ENCODE measurements at regions not wholly inside any gene's neighbourhood (a gene's known extent, or its start where the extent isn't known, plus 50 kb on each side); places are given as distances from the start of the nearest gene placed in this dataset.

DNA sequence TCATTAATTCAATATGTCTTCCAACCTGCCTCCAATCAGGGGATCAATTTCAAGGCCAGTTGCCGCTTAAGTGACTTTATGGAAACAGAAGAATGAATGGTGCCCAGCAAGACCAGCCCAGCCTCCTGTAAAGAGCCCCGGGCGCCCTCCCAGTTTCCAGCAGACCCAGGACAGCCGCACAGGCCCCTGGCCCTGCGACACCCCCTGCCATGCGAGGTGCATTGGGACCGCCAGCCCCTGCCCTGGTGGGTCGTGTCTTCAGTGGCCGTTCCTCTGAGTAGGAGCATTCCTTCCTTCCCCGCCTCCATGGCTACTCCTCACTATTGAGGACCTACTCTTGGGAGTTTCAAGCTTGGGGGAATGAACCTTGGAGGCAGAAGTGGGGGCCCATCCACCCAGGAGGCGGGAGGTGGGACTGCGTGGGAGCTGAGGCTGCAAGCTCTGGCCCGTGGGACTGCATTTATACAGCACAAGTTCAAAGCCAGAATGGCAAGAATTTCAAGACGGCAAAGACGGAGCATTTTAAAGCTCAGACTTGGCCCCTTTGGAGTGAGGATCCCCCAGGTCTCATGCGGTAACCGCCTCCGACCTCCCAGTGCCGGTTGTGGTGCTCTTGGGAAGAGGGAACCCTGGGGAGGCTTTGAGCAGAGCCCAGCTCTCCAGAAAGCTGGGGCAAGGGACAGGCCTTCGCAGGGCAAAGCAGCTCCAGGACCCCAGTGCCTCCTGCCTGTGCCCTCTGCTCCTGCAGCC, 73.1 kb upstream of the ACTRT2 start:
- H3K27ac ChIP-seq: no peak overlapping the region
- no peak overlapping the region for H3K9ac ChIP-seq
- no peaks in the 10 kb centered on the region for H3K27me3 ChIP-seq (ENCODE audit: control insufficient read depth, insufficient read depth, low read length)
- TF ChIP-seq, protein P1, sequence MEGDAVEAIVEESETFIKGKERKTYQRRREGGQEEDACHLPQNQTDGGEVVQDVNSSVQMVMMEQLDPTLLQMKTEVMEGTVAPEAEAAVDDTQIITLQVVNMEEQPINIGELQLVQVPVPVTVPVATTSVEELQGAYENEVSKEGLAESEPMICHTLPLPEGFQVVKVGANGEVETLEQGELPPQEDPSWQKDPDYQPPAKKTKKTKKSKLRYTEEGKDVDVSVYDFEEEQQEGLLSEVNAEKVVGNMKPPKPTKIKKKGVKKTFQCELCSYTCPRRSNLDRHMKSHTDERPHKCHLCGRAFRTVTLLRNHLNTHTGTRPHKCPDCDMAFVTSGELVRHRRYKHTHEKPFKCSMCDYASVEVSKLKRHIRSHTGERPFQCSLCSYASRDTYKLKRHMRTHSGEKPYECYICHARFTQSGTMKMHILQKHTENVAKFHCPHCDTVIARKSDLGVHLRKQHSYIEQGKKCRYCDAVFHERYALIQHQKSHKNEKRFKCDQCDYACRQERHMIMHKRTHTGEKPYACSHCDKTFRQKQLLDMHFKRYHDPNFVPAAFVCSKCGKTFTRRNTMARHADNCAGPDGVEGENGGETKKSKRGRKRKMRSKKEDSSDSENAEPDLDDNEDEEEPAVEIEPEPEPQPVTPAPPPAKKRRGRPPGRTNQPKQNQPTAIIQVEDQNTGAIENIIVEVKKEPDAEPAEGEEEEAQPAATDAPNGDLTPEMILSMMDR (IDR thresholded peaks at IDR 0.05): no peak
- no peaks in the 10 kb centered on the region for H3K79me2 ChIP-seq
- H2AFZ ChIP-seq: no peak overlapping the region
- no peaks in the 10 kb centered on the region for H3K4me1 ChIP-seq
- H3K36me3 ChIP-seq (ENCODE audit: control insufficient read depth, insufficient read depth, low read length): no peaks in the 10 kb centered on the region
- H3K4me3 ChIP-seq (ENCODE audit: low read depth, low read length): no peak overlapping the region
- H3K9me3 ChIP-seq (ENCODE audit: control insufficient read depth, low read length): no peaks in the 10 kb centered on the region
- no peak overlapping the region for H3K4me2 ChIP-seq (ENCODE audit: low read length)

DNA sequence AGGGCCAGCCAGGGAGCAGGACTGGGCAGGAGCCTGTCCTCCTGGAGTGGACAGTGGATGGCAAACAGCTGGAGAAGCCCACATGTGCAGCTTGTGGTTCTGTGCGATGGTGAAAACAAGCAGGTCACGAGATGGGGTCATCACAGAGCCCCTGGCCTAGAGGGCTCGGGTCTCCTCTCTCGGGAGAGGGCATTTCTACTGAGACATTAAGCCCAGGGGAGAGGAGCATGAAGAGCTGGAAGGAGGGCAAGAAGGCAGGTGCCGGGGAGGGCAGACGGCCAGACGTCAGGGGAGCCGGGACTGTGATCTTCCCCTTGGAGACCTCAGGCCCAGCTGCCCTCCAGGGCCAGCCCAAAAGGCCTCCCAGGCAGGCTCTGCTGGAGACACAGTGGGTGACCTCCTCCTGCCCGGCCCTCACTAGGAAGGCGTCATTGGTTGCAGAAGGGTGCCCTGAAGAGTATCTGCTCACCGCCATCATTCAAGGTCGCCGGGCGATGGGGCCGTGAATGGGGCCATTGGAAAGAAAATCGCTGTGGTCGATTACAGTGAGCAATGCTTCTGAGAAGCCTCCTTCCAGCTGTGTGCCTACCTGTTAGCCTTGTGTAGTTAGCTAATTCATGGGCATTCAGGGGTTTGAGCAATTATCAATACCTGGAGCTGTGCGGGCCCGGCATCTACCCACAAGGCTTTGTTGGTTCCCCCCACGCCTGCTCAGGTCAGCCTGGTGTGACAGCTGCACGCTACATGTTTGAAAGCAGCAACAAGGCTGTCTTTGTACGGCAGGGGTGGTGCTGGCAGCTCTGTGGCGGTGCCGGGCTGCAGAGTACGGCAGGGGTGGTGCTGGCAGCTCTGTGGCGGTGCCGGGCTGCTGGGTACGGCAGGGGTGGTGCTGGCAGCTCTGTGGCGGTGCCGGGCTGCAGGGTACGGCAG, 72.3 kb upstream of the ACTRT2 start:
- Histone ChIP-seq H3K4me2 (ENCODE audit: low read length) (no peak overlapping the region), H3K36me3 (ENCODE audit: control insufficient read depth, insufficient read depth, low read length) (no peaks in the 10 kb centered on the region), H3K4me1 (no peaks in the 10 kb centered on the region), H2AFZ (no peak overlapping the region), H3K9ac (no peak overlapping the region), H3K27me3 (ENCODE audit: control insufficient read depth, insufficient read depth, low read length) (no peaks in the 10 kb centered on the region), H3K4me3 (ENCODE audit: low read depth, low read length) (no peak overlapping the region), H3K9me3 (ENCODE audit: control insufficient read depth, low read length) (no peaks in the 10 kb centered on the region), H3K27ac (no peak overlapping the region), H3K79me2 (no peaks in the 10 kb centered on the region)
- TF ChIP-seq, protein P1 (IDR thresholded peaks at IDR 0.05): no peak

DNA sequence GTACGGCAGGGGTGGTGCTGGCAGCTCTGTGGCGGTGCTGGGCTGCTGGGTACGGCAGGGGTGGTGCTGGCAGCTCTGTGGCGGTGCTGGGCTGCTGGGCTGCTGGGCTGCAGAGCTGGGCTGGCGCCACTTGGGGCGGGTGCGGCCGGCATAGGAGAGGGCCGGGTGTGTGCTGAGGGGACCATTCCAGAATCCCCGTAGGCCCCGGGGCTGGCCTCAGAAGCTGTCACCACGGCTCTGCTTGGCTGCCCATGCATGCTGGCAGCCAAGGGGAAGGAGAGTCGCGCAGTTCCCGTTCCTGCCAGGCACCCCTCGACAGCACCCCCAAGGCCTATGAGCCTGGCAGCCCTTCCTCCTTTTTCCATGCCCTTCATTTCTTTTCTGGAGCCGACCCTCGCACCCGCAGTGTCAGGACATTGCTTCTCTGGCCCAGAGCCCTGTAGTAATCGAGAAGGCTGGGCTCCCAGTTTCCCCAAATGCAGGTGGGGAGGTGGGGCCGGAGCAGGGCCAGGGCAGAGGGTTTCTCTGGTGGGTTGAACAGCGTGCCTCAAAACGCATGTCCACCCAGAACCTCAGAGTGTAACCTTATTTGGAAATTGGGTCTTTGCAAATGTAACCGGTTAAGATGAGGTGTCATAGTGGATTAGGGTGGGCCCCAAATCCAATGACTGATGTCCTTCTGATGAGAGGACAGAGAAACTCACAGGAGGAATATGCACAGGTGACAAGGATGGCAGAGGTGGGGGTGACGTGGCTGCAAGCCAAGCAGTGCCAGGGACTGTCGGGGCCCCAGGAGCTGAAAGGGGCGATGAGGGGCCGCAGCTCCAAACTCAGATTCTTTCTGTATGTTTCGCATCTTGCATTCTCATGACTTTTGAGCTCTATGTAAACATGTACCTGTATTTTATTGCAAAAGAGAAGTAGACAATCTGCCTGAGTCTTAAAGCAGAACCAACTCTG, 71.0 kb upstream of the ACTRT2 start:
- no peak overlapping the region for H3K9ac ChIP-seq
- no peaks in the 10 kb centered on the region for H3K9me3 ChIP-seq (ENCODE audit: control insufficient read depth, low read length)
- H3K36me3 ChIP-seq (ENCODE audit: control insufficient read depth, insufficient read depth, low read length): no peaks in the 10 kb centered on the region
- H3K27me3 ChIP-seq (ENCODE audit: control insufficient read depth, insufficient read depth, low read length): no peaks in the 10 kb centered on the region
- no peak overlapping the region for H3K4me2 ChIP-seq (ENCODE audit: low read length)
- H2AFZ ChIP-seq: no peak overlapping the region
- no peaks in the 10 kb centered on the region for H3K4me1 ChIP-seq
- H3K27ac ChIP-seq: no peak overlapping the region
- TF ChIP-seq, protein P1 (IDR thresholded peaks at IDR 0.05): no peak
- no peak overlapping the region for H3K4me3 ChIP-seq (ENCODE audit: low read depth, low read length)
- no peaks in the 10 kb centered on the region for H3K79me2 ChIP-seq

DNA sequence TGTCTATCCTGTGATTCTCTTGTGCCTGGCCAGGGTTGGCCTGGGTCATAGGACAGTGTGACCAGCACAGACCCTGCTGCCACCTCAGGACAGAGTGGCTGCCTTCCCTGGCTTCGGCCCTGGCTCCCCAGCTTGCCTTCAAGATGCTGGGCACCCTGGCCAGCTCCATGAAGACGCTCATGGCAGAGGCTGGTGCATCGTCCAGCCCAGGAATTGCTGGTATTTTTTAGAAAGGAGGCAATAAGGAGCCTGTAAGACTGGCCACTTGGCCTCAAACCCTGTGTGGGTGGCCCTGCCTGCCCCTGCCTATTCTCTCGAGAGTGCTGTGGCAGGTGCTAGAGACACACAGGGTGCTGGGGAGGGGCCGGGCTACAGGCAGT, 70.4 kb upstream of the ACTRT2 start:
- H3K27me3 ChIP-seq (ENCODE audit: control insufficient read depth, insufficient read depth, low read length): no peaks in the 10 kb centered on the region
- no peak overlapping the region for H3K4me2 ChIP-seq (ENCODE audit: low read length)

More for the DNA sequence above, 70.4 kb upstream of the ACTRT2 start:
- TF ChIP-seq, protein P1 (IDR thresholded peaks at IDR 0.05): no peak
- H3K4me3 ChIP-seq (ENCODE audit: low read depth, low read length): no peak overlapping the region
- no peaks in the 10 kb centered on the region for H3K9me3 ChIP-seq (ENCODE audit: control insufficient read depth, low read length)
- H3K36me3 ChIP-seq (ENCODE audit: control insufficient read depth, insufficient read depth, low read length): no peaks in the 10 kb centered on the region
- no peak overlapping the region for H3K9ac ChIP-seq
- H3K79me2 ChIP-seq: no peaks in the 10 kb centered on the region
- no peaks in the 10 kb centered on the region for H3K4me1 ChIP-seq
- H3K27ac ChIP-seq: no peak overlapping the region
- no peak overlapping the region for H2AFZ ChIP-seq
